Glomerular visceral epithelial cell (primary cell): ENCODE measurements at regions not wholly inside any gene's neighbourhood (a gene's known extent, or its start where the extent isn't known, plus 50 kb on each side); places are given as distances from the start of the nearest gene placed in this dataset.
"Not testable (repeated sequence)": the region's sequence is repeated elsewhere in the genome, so short reads cannot be mapped to it uniquely, and the experiment has no call there.

Experiments
- DNase-seq: peaks from one replicate; pipeline ENCODE4 v3.0.0-alpha.2; 2016; ENCODE audit errors: extremely low spot score

DNA sequence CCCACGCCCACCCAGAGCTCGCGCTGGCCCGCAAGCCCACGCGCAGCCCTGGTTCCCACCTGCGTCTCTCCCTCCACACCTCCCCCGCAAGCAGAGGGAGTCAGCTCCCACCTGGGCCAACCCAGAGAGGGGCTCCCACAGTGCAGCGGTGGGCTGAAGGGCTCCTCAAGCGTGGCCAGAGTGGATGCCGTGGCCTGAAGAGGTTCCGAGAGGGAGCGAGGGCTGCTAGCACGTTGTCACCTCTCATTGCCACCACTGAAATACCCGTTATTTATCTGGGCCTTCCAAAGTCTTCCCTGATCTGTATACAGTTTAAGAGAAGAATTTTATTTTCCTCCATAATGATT lies 88.3 kb upstream of the MYLIP start:
- no peak for DNase-seq

DNA sequence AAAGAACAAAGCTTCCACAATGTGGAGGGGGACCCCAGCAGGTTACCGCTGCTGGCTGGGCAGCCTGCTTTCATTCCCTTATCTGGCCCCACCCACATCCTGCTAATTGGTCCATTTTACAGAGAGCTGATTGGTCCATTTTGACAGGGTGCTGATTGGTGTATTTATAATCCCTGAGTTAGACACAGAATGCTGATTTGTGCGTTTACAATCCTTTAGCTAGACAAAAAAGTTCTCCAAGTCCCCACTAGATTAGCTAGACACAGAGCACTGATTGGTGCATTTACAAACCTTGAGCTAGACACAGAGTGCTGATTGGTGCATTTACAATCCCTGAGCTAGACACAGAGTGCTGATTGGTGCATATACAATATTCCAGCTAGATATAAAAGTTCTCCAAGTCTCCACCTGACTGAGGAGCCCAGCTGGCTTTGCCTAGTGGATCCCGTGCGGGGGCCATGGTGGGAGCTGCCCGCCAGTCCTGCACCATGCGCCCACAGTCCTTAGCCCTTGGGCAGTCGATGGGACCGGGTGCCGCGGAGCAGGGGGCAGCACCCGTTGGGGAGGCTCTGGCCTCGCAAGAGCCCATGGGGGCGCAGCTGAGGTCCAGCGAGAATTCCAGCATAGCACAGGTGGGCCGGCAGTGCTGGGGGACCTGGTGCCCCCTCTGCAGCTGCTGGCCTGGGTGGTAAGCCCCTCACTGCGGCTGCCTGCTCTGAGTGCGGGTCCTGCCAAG lies 88.8 kb upstream of the MYLIP start:
- DNase-seq: not testable (repeated sequence)

DNA sequence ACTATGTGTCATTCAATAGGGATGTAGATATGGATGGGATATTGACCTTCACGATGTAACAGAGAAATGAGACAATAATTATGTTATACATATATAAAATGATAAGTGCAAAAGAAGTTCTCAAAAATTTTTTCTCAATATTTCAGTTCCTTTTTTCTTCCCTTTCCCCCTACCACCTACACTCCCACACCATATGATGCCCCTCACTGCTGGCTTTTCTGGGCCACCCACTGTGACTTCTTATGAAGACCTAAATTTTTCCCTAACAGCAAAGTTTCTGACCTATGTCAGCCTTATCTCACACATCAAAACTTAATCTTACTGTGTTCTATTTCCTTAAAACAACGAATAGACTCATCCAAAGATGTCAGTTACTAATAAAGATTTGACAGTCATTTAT lies 89.9 kb upstream of the MYLIP start:
- no peak for DNase-seq

- DNase-seq: no peak
These were observed 93.3 kb upstream of the MYLIP start for GRCh38 chr6:16035488-16036080.

- no peak for DNase-seq
These were observed 95.7 kb upstream of the MYLIP start for GRCh38 chr6:16033214-16033613.

GRCh38 chr6:16031278-16031981 lies 97.5 kb upstream of the MYLIP start:
- DNase-seq: no peak

DNA sequence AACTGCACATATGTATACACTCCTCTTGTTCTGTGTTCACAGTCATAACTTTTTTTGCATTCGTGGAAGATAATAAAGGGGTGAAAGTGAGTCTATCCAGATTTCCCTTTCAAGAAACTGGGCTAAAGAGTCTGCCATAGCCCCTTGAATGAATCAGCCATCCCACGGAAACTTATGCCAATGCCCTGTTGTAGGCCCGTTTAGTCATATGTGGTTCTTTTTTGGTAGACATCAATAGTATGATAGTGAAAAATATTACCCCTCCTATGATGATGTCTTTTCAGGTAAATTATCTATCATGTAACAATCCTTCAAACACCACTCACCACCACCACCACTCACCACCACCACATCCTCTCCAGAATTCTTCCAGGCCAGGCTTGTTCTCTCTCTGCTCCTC lies 99.9 kb upstream of the MYLIP start:
- DNase-seq: no peak

GRCh38 chr6:16020259-16020658 lies 108.6 kb upstream of the MYLIP start:
- no peak for DNase-seq

DNA sequence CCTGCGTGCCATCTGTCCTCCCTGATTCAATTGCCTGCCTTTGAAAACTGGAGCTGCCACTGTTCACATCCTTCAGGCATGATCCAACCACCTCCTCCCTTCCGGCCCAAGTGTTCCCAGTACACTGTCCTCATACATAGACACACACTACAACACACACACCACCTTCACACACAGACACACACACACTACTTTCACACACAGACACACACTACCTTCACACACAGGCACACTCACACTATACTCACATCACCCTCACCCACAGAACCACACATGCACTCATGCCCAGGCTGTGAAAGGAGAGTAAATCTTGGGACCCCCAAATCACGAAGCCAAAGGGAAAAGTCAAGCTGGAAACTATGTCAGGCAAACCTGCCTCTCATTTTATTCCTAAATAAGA lies 109.4 kb upstream of the MYLIP start:
- DNase-seq: no peak

DNA sequence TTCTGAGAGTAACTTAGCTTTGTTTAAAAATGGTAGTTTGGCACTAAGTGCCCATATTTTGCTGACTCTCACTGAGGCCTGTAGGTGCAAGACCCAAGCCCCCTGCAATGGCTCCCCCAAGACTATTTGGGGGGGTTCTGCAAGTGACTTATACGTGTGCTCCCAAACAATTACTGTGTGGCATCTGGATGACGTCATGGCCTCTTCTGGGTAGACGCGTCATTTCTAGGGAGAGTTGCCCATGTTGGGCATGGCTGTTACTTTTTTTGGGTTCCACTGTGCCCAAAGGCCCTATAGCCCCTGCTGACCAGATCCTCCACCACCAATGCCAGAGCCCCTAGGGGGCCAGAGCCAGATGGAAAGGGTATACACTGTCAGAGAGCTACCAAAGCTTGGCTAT lies 110.3 kb upstream of the MYLIP start:
- no peak for DNase-seq

GRCh38 chr6:16014325-16014724 lies 114.6 kb upstream of the MYLIP start:
- DNase-seq: not testable (repeated sequence)

DNA sequence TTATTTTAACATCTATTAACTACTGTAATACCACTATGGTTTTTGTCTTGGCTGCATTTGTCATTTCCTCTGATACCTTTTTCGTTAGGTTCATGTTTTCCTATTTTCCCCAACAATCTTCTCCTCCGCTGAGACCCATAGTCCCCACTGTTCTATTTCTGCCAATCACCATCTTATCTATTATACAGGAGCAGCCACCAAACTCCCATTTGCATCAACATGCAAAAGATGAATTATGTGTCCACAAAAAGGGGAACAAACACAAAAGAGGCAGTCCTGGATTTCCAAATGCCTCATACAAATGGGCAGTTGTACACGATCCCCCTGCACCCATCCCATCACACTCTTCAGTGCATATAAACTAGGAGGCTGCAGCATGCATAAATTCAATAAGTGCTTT lies 121.7 kb upstream of the MYLIP start:
- DNase-seq: no peak

DNA sequence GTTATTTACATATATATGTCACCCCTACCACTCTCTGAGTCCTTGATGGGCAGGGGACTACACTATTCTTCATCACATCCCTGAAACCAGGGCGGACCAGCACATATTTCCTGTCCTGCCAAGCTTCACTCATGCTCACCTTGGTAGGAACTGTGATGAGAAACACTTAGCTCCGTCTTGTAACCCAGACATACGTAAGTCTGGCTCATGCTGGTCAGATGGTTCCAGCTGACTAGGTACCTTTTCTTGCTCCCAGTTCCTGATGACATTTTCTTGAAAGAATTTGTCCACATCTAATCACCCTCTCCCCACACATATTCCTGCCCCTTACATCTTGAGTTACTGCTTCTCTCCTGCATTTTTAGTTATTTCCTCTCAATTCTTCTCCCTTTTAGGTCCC lies 122.2 kb upstream of the MYLIP start:
- DNase-seq: peak; percentile 37

GRCh38 chr6:16004934-16005679 lies 123.8 kb upstream of the MYLIP start:
- no peak for DNase-seq

DNA sequence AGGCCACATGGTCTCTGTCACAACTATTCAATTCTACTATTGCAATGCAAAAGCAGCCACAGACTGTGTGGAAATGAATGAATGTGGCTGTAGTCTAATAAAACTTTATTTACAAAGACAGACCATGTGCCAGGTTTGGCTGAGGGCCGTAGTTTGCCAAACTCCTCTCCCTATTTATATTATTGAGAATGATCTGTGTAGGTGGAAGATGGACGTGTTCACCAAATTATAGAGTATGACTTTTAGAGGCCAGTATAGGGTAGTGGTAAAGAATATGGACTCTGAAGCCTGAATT lies 125.7 kb upstream of the MYLIP start:
- DNase-seq: no peak

GRCh38 chr6:16002332-16003196 lies 126.3 kb upstream of the MYLIP start:
- no peak for DNase-seq

DNA sequence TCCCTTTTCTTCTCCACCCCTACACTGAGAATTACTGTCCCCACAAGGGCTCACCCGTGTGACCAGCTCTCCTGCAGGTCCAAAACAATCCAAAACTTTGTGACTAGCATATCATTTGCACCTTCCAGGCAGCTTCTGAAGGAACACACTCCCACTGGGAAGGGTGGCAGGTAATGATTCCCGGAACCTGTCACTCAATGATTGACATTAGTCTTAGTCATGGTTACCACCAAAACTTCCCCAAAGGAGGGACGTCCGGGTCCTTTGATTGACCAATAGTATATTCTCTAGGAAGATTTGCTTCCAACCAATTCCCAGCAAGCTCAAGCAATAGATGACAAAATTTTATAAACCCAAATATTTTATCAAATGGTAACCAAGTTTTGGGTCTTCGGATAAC lies 127.7 kb upstream of the MYLIP start:
- DNase-seq: no peak

- DNase-seq: no peak
These were observed 129.7 kb upstream of the MYLIP start for GRCh38 chr6:15999201-15999600.

DNA sequence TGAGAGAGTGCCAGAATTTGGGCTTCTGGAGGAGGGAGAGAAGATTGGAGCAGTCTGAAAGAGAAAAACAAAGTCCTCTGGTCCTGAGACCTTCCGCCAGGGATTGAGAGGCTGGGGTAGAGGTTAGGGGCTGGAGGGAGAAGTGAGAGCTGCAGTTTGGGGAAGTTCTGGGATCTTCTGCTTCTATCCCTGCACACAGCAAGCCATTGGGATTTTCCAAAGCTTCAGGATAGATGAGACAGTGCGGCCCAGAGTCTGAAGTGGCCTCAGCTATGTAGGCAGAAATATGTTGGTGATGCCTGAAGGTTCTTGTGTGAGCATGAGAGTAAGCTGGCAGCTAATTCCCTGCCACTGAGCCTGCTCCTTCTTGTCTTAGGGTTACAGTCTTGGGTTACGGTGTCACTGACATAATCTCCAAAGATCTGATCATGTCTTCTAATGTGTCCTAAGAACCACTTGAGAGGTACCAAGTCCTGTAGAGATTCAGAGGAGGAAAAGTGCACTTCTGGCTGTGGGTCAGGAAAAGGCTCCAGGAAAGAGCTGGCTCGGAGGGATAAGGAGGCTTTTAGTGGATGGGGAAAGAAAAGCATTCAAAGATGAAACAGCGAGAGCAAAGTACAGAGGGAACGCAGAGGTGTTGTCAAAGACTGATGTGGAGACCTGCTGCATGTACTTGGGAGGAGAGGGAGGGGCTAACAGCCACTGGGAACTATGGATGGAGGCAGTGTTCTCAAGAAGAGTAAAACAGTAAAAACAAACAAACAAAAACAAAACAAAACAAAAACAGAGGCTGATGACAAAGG lies 131.1 kb upstream of the MYLIP start:
- no peak for DNase-seq

DNA sequence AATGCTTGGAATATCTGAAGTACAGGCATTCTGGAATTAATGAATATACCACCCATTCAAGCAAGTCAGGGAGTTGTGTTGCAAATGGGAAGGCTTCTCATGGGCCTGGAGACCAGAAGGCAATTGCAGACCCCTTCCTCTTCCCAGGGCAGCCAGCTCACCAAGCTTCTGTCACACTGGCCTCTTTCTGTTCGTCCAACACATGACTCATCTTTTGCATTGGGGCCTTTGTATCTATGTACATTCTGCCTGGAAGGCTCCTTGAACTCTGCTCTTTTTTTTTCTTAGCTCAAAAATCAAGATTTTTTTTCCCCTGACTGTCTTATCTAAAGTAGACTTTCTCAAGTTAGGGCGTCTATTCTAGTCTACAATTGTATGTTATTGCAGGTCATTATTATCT lies 132.9 kb upstream of the MYLIP start:
- no peak for DNase-seq

DNA sequence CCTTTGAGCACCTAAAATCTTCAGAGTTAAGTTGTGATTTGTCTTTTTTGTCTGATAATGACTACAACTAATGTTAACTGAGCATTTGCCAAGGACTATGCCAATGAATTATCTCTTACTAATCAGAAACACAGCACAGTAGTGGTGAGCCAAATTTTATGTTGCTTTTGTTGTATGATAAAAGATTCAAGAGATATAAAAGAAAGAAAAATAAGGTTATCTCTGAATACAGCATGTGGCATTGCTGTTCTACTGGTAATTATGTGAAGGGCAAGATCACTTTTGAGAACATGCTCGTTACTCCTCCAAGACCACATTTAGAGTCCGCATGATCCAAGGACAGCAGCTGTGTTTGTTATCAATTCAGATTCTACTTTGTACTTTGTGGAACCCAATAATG lies 133.4 kb upstream of the MYLIP start:
- DNase-seq: no peak
